GM12892 (cell line): ENCODE measurements at regions not wholly inside any gene's neighbourhood (a gene's known extent, or its start where the extent isn't known, plus 50 kb on each side); places are given as distances from the start of the nearest gene placed in this dataset.

ENCODE experiments used
- POLR2A ChIP-seq: IDR thresholded peaks from 2 replicates; pipeline ENCODE4 v1.6.1; 2011; ENCODE audit warnings: low read depth, low read length, control low read depth
- POLR2AphosphoS5 ChIP-seq: IDR thresholded peaks from 2 replicates; pipeline ENCODE4 v1.6.1; 2011; ENCODE audit warnings: low read depth, low read length, control low read depth
- TAF1 ChIP-seq: IDR thresholded peaks from 2 replicates; pipeline ENCODE4 v1.6.1; 2011; ENCODE audit warnings: low read depth, mild to moderate bottlenecking, control low read depth, low read length, borderline replicate concordance

DNA sequence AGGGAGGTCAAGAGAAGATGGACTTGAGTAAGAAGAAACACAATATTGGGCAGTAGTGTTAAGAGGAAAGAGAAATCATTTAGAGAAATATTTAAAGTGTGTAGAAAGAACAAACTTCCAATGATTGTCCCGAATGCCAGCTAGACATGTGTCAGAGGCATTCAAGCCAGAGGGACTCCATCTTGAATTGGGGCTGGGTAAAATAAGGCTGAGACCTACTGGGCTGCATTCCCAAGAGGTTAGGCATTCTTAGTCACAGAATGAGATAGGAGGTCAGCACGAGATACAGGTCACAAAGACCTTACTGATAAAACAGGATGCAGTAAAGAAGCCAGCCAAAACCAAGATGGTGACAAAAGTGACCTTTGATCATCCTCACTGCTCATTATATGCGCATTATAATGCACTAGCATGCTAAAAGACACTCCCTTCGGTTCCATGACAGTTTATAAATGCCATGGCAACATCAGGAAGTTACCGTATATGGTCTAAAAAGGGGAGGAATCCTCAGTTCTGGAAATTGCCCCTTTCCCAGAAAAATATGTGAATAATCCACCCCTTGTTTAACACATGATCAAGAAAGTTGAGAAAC lies 127.0 kb upstream of the IPO5 start:
- TF ChIP-seq POLR2A (no peak), TAF1 (no peak), POLR2AphosphoS5 (no peak)
